H1 (cell line): ENCODE measurements at regions not wholly inside any gene's neighbourhood (a gene's known extent, or its start where the extent isn't known, plus 50 kb on each side); places are given as distances from the start of the nearest gene placed in this dataset.

Source experiments
- CTCF ChIA-PET: fragments of 300-600 bp; sonication (Branson Sonifier 250); formaldehyde crosslinking; loops from one replicate; lab custom pipeline; 2021; ENCODE audit not compliant: partially characterized antibody; lab: Charles Lee
- POLR2A ChIA-PET: fragments of 300-600 bp; sonication (Branson Sonifier 250); formaldehyde crosslinking; loops from one replicate; lab custom pipeline; 2021; ENCODE audit warnings: inconsistent platforms; ENCODE audit not compliant: partially characterized antibody; lab: Charles Lee
- DNase-seq, 2 experiments: peaks; one replicate each; pipeline versions ENCODE4 v3.0.0 to v3.0.0-alpha.2; 2010 to 2022; ENCODE audit warnings: low spot score in 2 of 2, low read depth in 1 of 2, mixed read lengths in 1 of 2
- FAIRE-seq: peaks from 2 replicates; lab custom pipeline; 2011; peaks lifted over from hg19 to GRCh38; lab: Jason Lieb, UNC
- H2AFZ ChIP-seq: 2 replicates; pipeline ENCODE4 v1.8.1; 2012; ENCODE audit warnings: low read length, inconsistent platforms
- H2AK5ac ChIP-seq: 2 replicates; pipeline ENCODE4 v1.6.1; 2013; ENCODE audit warnings: low read depth, low read length
- H2BK120ac ChIP-seq: replicated peaks from 2 replicates; pipeline ENCODE3; 2013; ENCODE audit warnings: low read depth, low read length, inconsistent platforms
- H2BK12ac ChIP-seq: 2 replicates; pipeline ENCODE4 v1.6.1; 2013; ENCODE audit warnings: low read depth, low read length
- H2BK15ac ChIP-seq: 2 replicates; pipeline ENCODE4 v1.6.1; 2013; ENCODE audit warnings: low read length
- H2BK20ac ChIP-seq: 2 replicates; pipeline ENCODE4 v1.6.1; 2013; ENCODE audit warnings: low read length
- H2BK5ac ChIP-seq: 2 replicates; pipeline ENCODE4 v1.6.1; 2013; ENCODE audit warnings: low read depth, low read length
- H3K14ac ChIP-seq: 2 replicates; pipeline ENCODE4 v1.6.1; 2013; ENCODE audit warnings: inconsistent platforms; ENCODE audit not compliant: insufficient read length
- H3K18ac ChIP-seq: 2 replicates; pipeline ENCODE4 v1.6.1; 2013; ENCODE audit warnings: low read length; ENCODE audit errors: extremely low read depth
- H3K23ac ChIP-seq: 2 replicates; pipeline ENCODE4 v1.6.1; 2013; ENCODE audit warnings: inconsistent platforms; ENCODE audit not compliant: insufficient read length
- H3K23me2 ChIP-seq: 2 replicates; pipeline ENCODE4 v1.6.1; 2013; ENCODE audit warnings: low read depth, low read length
- H3K27ac ChIP-seq: 2 replicates; pipeline ENCODE4 v1.6.1; 2011; ENCODE audit warnings: low read depth, low read length, inconsistent platforms
- H3K27me3 ChIP-seq, 4 experiments: replicated peaks in 1 of 4; 1 replicate in 1 of 4; 2 replicates in 3 of 4; pipeline versions ENCODE4 v1.6.1 to v1.8.1; 2011 to 2013; ENCODE audit warnings: low read length in 3 of 4, mild to moderate bottlenecking in 3 of 4, inconsistent platforms in 2 of 4, mixed read lengths in 2 of 4, moderate library complexity in 1 of 4; ENCODE audit not compliant: control insufficient read depth in 3 of 4, insufficient read depth in 3 of 4; ENCODE audit errors: extremely low read depth in 1 of 4
- H3K36me3 ChIP-seq, 4 experiments: 2 replicates each; pipeline versions ENCODE4 v1.6.1 to v1.8.1; 2011 to 2013; ENCODE audit warnings: mild to moderate bottlenecking in 4 of 4, low read length in 3 of 4, moderate library complexity in 2 of 4, control low read depth in 1 of 4, inconsistent platforms in 1 of 4; ENCODE audit not compliant: insufficient read depth in 4 of 4, control insufficient read depth in 2 of 4
- H3K4ac ChIP-seq: replicated peaks from 2 replicates; pipeline ENCODE3; 2013; ENCODE audit warnings: low read length, low read depth, mixed read lengths, inconsistent platforms; ENCODE audit not compliant: insufficient read length
- H3K4me1 ChIP-seq, 4 experiments: replicated peaks in 1 of 4; 1 replicate in 1 of 4; 2 replicates in 3 of 4; pipeline versions ENCODE4 v1.6.1 to v1.8.1; 2011 to 2013; ENCODE audit warnings: low read length in 3 of 4, inconsistent platforms in 2 of 4, mixed read lengths in 1 of 4; ENCODE audit not compliant: insufficient read depth in 4 of 4, control insufficient read depth in 3 of 4
- H3K4me2 ChIP-seq, 2 experiments: 2 replicates each; pipeline versions ENCODE4 v1.6.1 to v1.8.1; 2011 to 2013; ENCODE audit warnings: low read depth in 2 of 2, low read length in 2 of 2, control low read depth in 1 of 2, inconsistent platforms in 1 of 2, mild to moderate bottlenecking in 1 of 2; ENCODE audit not compliant: insufficient read depth in 1 of 2
- H3K4me3 ChIP-seq, 4 experiments: fragments of 200-600, 300-600 bp in 1 of 4; sonication (generic), shearing (Covaris generic), sonication (Bioruptor Twin) in 1 of 4; 2 replicates each; pipeline versions ENCODE4 v1.5.1 to v1.8.1; 2011 to 2016; ENCODE audit warnings: low read length in 4 of 4, low read depth in 3 of 4, control low read depth in 2 of 4, inconsistent platforms in 2 of 4, mild to moderate bottlenecking in 2 of 4, mixed read lengths in 1 of 4, moderate library complexity in 1 of 4; ENCODE audit not compliant: insufficient read depth in 2 of 4; ENCODE audit errors: extremely low read depth in 1 of 4
- H3K56ac ChIP-seq: replicated peaks from 2 replicates; pipeline ENCODE3; 2013; ENCODE audit warnings: low read depth, mild to moderate bottlenecking, mixed read lengths, low read length, inconsistent platforms; ENCODE audit not compliant: insufficient read length
- H3K79me1 ChIP-seq: 2 replicates; pipeline ENCODE4 v1.6.1; 2013; ENCODE audit warnings: low read depth, low read length, control low read depth
- H3K79me2 ChIP-seq, 2 experiments: 2 replicates each; pipeline versions ENCODE4 v1.6.1 to v1.8.1; 2012 to 2013; ENCODE audit warnings: low read length in 2 of 2, mild to moderate bottlenecking in 2 of 2, inconsistent platforms in 1 of 2; ENCODE audit not compliant: insufficient read depth in 2 of 2, control insufficient read depth in 1 of 2
- H3K9ac ChIP-seq, 4 experiments: replicated peaks in 1 of 4; 1 replicate in 1 of 4; 2 replicates in 3 of 4; pipeline versions ENCODE4 v1.6.1 to v1.8.1; 2011 to 2013; ENCODE audit warnings: low read depth in 3 of 4, low read length in 3 of 4, control low read depth in 2 of 4, mild to moderate bottlenecking in 2 of 4, moderate library complexity in 2 of 4, inconsistent platforms in 1 of 4; ENCODE audit errors: extremely low read depth in 1 of 4
- H3K9me3 ChIP-seq, 2 experiments: 2 replicates each; pipeline versions ENCODE4 v1.6.1 to v1.8.1; 2012 to 2013; ENCODE audit warnings: mild to moderate bottlenecking in 2 of 2, moderate library complexity in 2 of 2, control low read depth in 1 of 2, inconsistent platforms in 1 of 2, low read depth in 1 of 2, low read length in 1 of 2, mixed read lengths in 1 of 2; ENCODE audit not compliant: insufficient read depth in 2 of 2
- H4K20me1 ChIP-seq, 2 experiments: replicated peaks in 1 of 2; 2 replicates each; pipeline versions ENCODE3 to v1.8.1; 2011 to 2013; ENCODE audit warnings: inconsistent platforms in 2 of 2, low read length in 2 of 2, mild to moderate bottlenecking in 1 of 2; ENCODE audit not compliant: insufficient read depth in 2 of 2, control insufficient read depth in 1 of 2
- H4K5ac ChIP-seq: 2 replicates; pipeline ENCODE4 v1.6.1; 2013; ENCODE audit warnings: low read length, low read depth, mixed read lengths, inconsistent platforms; ENCODE audit not compliant: insufficient read length
- H4K8ac ChIP-seq: 2 replicates; pipeline ENCODE4 v1.8.0; 2013; ENCODE audit warnings: mild to moderate bottlenecking, moderate library complexity, low read length, inconsistent platforms; ENCODE audit not compliant: insufficient read depth; ENCODE audit errors: extremely low read depth
- H4K91ac ChIP-seq: replicated peaks from 2 replicates; pipeline ENCODE3; 2013; ENCODE audit warnings: low read length, mixed read lengths, inconsistent platforms; ENCODE audit not compliant: insufficient read length
- ASH2L ChIP-seq: fragments of 200-600, 300-600 bp; sonication (generic); IDR thresholded peaks from one replicate; pipeline ENCODE4 v1.7.1; 2017; ENCODE audit warnings: low read length
- BCL11A ChIP-seq, 2 experiments: IDR thresholded peaks; one replicate each; pipeline ENCODE4 v1.6.1; 2011; ENCODE audit warnings: low read depth in 2 of 2, low read length in 2 of 2, mild to moderate bottlenecking in 2 of 2
- CBX8 ChIP-seq: fragments of 300-800, 300-1000 bp; sonication (generic); IDR thresholded peaks from 2 replicates; pipeline ENCODE4 v1.7.1; 2016; ENCODE audit warnings: low read depth, low read length, borderline replicate concordance
- CEBPB ChIP-seq: IDR thresholded peaks from 2 replicates; pipeline ENCODE4 v1.6.1; 2012; ENCODE audit warnings: low read depth, low read length
- CREB1 ChIP-seq: IDR thresholded peaks from 2 replicates; pipeline ENCODE4 v1.6.1; 2012; ENCODE audit warnings: inconsistent platforms
- GTF2F1 ChIP-seq: IDR thresholded peaks from 2 replicates; pipeline ENCODE4 v1.6.1; 2012; ENCODE audit warnings: low read depth, low read length, improper control_type of control experiment, borderline replicate concordance
- SAP30 ChIP-seq: fragments of 300-600 bp; sonication (generic); IDR thresholded peaks from 2 replicates; pipeline ENCODE4 v1.7.1; 2012; ENCODE audit warnings: low read length, moderate library complexity, mild to moderate bottlenecking, inconsistent platforms; ENCODE audit not compliant: insufficient read depth, insufficient replicate concordance
- SIRT6 ChIP-seq: IDR thresholded peaks from one replicate; pipeline ENCODE4 v1.7.1; 2012; ENCODE audit warnings: low read length, inconsistent platforms
- TAF1 ChIP-seq: IDR thresholded peaks from 2 replicates; pipeline ENCODE4 v1.6.1; 2011; ENCODE audit warnings: mild to moderate bottlenecking, low read depth, low read length
- TEAD4 ChIP-seq: IDR thresholded peaks from 2 replicates; pipeline ENCODE4 v1.6.1; 2012; ENCODE audit warnings: low read depth, low read length, inconsistent platforms, mixed read lengths
- WGBS, 2 experiments: shearing (Covaris generic) in 1 of 2; methylation state at CpG; one replicate each; pipeline versions ENCODE4 v1.1.6 to v1.1.7; 2013 to 2015; ENCODE audit warnings: low lambda C conversion rate in 2 of 2, mixed read lengths in 2 of 2, inconsistent platforms in 1 of 2, low coverage in 1 of 2, missing lambda C conversion rate in 1 of 2; ENCODE audit not compliant: insufficient replicate concordance in 2 of 2, insufficient coverage in 1 of 2, insufficient read length in 1 of 2; ENCODE audit errors: extremely low coverage in 1 of 2, missing lambda C conversion rate in 1 of 2; 5-methylcytosine and 5-hydroxymethylcytosine counted together
- TF ChIP-seq, protein P1 (sequence below): IDR thresholded peaks from 2 replicates; pipeline ENCODE4 v1.6.1; 2012; ENCODE audit warnings: inconsistent platforms
- TF ChIP-seq, protein P2 (sequence below), 3 experiments: IDR thresholded peaks; 1 replicate in 2 of 3; 2 replicates in 1 of 3; pipeline versions ENCODE4 v1.5.1 to v1.6.1; 2011; ENCODE audit warnings: low read length in 3 of 3, mild to moderate bottlenecking in 3 of 3, inconsistent platforms in 2 of 3, low read depth in 1 of 3, moderate library complexity in 1 of 3; ENCODE audit not compliant: insufficient read depth in 1 of 3; ENCODE audit errors: control extremely low read depth in 1 of 3

DNA sequence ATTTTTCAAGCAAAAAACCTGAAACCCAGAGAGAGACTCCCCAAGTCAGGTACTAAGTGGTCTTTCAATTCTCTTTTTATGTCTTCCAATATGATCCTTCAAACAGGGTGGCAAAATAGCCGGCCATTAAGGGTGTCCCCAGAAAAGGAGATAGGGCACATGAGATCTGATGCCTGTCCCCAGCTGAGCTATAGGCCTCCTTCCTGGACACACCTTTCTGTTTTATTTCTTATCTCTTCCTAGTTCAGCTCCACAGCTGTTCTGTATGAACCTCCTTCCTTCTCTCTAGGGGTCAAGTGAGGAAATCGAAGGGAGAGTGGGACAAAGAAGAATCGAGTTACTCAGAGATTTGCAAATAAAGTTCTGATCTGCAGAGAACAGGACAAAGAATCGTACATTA, 112.4 kb upstream of the ATP1A1 start:
- Histone ChIP-seq H3K4ac (no peak overlapping the region), H3K27me3 (no peaks in the 10 kb centered on the region), H3K79me2 (no peaks in the 10 kb centered on the region), H2AK5ac (no peak overlapping the region), H3K79me1 (no peaks in the 10 kb centered on the region), H2BK20ac (no peak overlapping the region), H3K36me3 (no peaks in the 10 kb centered on the region), H3K4me1 (peaks cover 0 to 2% (median under 1%) of the 10 kb centered on the region in 4 experiments; a peak in 1 of 7 replicates), H3K9ac (no peak overlapping the region), H2BK120ac (no peak overlapping the region), H3K14ac (no peak overlapping the region), H3K23ac (no peak overlapping the region), H3K18ac (no peak overlapping the region), H3K4me3 (no peak overlapping the region), H3K27ac (no peak overlapping the region), H2BK5ac (no peak overlapping the region), H3K9me3 (no peaks in the 10 kb centered on the region), H4K91ac (no peak overlapping the region), H4K8ac (no peak overlapping the region), H2BK15ac (no peak overlapping the region), H4K20me1 (no peaks in the 10 kb centered on the region), H2AFZ (no peak overlapping the region), H3K4me2 (no peak overlapping the region), H2BK12ac (no peak overlapping the region), H4K5ac (no peak overlapping the region), H3K23me2 (no peaks in the 10 kb centered on the region), H3K56ac (no peak overlapping the region)
- FAIRE-seq = no peak
- WGBS, 2 experiments = 88% methylated on average over 4 of the region's 4 CpGs; no CpG with 5 or more reads in 1 of the 2 experiments
- ChIA-PET CTCF (no interaction called here), POLR2A (no interaction called here)
- TF ChIP-seq CREB1 (no peak), TEAD4 (no peak), GTF2F1 (no peak), TAF1 (no peak), SAP30 (no peak), CBX8 (no peak), ASH2L (no peak), CEBPB (no peak), SIRT6 (no peak), BCL11A (IDR thresholded peaks at IDR 0.05; ENCODE audit: low read depth in 2 of 2, low read length in 2 of 2) (no peak)
- TF ChIP-seq, protein P1, sequence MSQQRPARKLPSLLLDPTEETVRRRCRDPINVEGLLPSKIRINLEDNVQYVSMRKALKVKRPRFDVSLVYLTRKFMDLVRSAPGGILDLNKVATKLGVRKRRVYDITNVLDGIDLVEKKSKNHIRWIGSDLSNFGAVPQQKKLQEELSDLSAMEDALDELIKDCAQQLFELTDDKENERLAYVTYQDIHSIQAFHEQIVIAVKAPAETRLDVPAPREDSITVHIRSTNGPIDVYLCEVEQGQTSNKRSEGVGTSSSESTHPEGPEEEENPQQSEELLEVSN = no peak
- TF ChIP-seq, protein P2, sequence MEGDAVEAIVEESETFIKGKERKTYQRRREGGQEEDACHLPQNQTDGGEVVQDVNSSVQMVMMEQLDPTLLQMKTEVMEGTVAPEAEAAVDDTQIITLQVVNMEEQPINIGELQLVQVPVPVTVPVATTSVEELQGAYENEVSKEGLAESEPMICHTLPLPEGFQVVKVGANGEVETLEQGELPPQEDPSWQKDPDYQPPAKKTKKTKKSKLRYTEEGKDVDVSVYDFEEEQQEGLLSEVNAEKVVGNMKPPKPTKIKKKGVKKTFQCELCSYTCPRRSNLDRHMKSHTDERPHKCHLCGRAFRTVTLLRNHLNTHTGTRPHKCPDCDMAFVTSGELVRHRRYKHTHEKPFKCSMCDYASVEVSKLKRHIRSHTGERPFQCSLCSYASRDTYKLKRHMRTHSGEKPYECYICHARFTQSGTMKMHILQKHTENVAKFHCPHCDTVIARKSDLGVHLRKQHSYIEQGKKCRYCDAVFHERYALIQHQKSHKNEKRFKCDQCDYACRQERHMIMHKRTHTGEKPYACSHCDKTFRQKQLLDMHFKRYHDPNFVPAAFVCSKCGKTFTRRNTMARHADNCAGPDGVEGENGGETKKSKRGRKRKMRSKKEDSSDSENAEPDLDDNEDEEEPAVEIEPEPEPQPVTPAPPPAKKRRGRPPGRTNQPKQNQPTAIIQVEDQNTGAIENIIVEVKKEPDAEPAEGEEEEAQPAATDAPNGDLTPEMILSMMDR (IDR thresholded peaks at IDR 0.05; ENCODE audit: control extremely low read depth in 1 of 3, insufficient read depth in 1 of 3, low read depth in 1 of 3, low read length in 3 of 3) = no peak
- no peak for DNase-seq
